ENCODE measurements at regions not wholly inside any gene's neighbourhood (a gene's known extent, or its start where the extent isn't known, plus 50 kb on each side); places are given as distances from the start of the nearest gene placed in this dataset.

DNA sequence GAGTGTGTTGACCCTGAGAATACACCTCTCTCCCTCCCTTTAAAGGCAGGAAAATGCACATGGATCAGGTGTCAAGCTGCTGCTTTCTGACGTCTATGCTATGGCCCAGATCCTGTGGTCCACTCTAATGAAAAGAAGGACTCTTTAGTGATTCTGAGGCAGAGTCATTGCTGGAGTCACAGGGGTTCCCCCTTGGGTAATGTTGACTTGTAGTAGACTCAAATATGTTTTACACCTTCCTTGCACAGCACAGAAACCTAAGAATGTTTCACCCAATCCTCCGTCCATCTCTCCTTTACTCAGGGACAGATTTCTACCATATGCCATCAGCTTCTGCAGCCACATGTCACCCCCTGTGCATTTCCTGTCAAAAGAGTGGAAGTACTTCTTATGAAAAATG is 525.4 kb downstream of the TMEM121 start:
- no peaks in the 10 kb centered on the region for H3K9me3 ChIP-seq (ENCODE audit: control insufficient read depth, insufficient read depth, low read depth, low read length)
- DNase-seq (ENCODE audit: low read depth in 2 of 2): no peak
- no peak overlapping the region for H3K4me2 ChIP-seq (ENCODE audit: extremely low read depth, insufficient read depth, low read length)
- no peak for TF ChIP-seq EZH2 (IDR thresholded peaks at IDR 0.05; ENCODE audit: low read length, missing control alignments)
- TF ChIP-seq, protein P1, sequence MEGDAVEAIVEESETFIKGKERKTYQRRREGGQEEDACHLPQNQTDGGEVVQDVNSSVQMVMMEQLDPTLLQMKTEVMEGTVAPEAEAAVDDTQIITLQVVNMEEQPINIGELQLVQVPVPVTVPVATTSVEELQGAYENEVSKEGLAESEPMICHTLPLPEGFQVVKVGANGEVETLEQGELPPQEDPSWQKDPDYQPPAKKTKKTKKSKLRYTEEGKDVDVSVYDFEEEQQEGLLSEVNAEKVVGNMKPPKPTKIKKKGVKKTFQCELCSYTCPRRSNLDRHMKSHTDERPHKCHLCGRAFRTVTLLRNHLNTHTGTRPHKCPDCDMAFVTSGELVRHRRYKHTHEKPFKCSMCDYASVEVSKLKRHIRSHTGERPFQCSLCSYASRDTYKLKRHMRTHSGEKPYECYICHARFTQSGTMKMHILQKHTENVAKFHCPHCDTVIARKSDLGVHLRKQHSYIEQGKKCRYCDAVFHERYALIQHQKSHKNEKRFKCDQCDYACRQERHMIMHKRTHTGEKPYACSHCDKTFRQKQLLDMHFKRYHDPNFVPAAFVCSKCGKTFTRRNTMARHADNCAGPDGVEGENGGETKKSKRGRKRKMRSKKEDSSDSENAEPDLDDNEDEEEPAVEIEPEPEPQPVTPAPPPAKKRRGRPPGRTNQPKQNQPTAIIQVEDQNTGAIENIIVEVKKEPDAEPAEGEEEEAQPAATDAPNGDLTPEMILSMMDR (conservative IDR thresholded peaks at IDR 0.05 in 1 of 2, IDR thresholded peaks at IDR 0.05 in 1 of 2; ENCODE audit: low read depth in 1 of 2, low read length in 2 of 2): no peak
- no peak overlapping the region for H3K27ac ChIP-seq (ENCODE audit: insufficient read depth, low read length)
- no peaks in the 10 kb centered on the region for H4K20me1 ChIP-seq (ENCODE audit: control insufficient read depth, extremely low read depth, insufficient read depth, low read length)
- H3K4me1 ChIP-seq (ENCODE audit: control insufficient read depth, extremely low read depth, insufficient read depth, low read length): no peaks in the 10 kb centered on the region
- H3K79me2 ChIP-seq (ENCODE audit: control insufficient read depth, insufficient read depth, low read length): no peaks in the 10 kb centered on the region
- no peak overlapping the region for H2AFZ ChIP-seq (ENCODE audit: low read length)
- H3K36me3 ChIP-seq (ENCODE audit: control insufficient read depth, insufficient read depth, low read length): no peaks in the 10 kb centered on the region
- no peaks in the 10 kb centered on the region for H3K27me3 ChIP-seq (ENCODE audit: control insufficient read depth, insufficient read depth, low read length)
- no peak overlapping the region for H3K4me3 ChIP-seq (replicated peaks in 1 of 4; ENCODE audit: control extremely low read depth in 1 of 4, insufficient read depth in 1 of 4, low read depth in 3 of 4, low read length in 4 of 4)
- no peak overlapping the region for H3K9ac ChIP-seq (ENCODE audit: insufficient read depth, low read length)

DNA sequence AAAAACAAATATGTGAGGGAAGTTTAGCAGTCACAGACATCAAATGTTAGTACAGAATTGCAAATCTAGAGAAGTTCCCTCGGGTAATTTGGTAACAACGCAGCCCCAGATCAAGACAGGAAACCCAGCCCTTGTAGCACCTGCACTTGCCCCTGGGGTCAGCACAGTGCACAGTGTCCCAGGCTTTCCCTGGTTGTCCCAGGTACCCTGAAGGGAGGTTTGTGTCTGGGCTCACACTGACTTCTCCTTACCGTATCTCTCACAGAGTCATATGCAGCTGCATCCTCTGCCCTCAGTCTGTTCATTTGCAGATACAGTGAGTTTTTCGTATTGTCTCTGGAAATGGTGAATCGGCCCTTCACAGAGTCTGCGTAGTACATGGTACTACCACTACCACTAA is 528.9 kb downstream of the TMEM121 start:
- Histone ChIP-seq H3K27me3 (ENCODE audit: control insufficient read depth, insufficient read depth, low read length) (no peaks in the 10 kb centered on the region), H3K79me2 (ENCODE audit: control insufficient read depth, insufficient read depth, low read length) (no peaks in the 10 kb centered on the region), H2AFZ (ENCODE audit: low read length) (no peak overlapping the region), H3K36me3 (ENCODE audit: control insufficient read depth, insufficient read depth, low read length) (no peaks in the 10 kb centered on the region), H3K9me3 (ENCODE audit: control insufficient read depth, insufficient read depth, low read depth, low read length) (no peaks in the 10 kb centered on the region), H3K4me2 (ENCODE audit: extremely low read depth, insufficient read depth, low read length) (no peak overlapping the region), H3K4me1 (ENCODE audit: control insufficient read depth, extremely low read depth, insufficient read depth, low read length) (no peaks in the 10 kb centered on the region), H3K4me3 (replicated peaks in 1 of 4; ENCODE audit: control extremely low read depth in 1 of 4, insufficient read depth in 1 of 4, low read depth in 3 of 4, low read length in 4 of 4) (no peak overlapping the region), H3K9ac (ENCODE audit: insufficient read depth, low read length) (no peak overlapping the region), H4K20me1 (ENCODE audit: control insufficient read depth, extremely low read depth, insufficient read depth, low read length) (no peaks in the 10 kb centered on the region), H3K27ac (ENCODE audit: insufficient read depth, low read length) (no peak overlapping the region)
- TF ChIP-seq, protein P1 (conservative IDR thresholded peaks at IDR 0.05 in 1 of 2, IDR thresholded peaks at IDR 0.05 in 1 of 2; ENCODE audit: low read depth in 1 of 2, low read length in 2 of 2): no peak
- TF ChIP-seq EZH2 (IDR thresholded peaks at IDR 0.05; ENCODE audit: low read length, missing control alignments): no peak
- no peak for DNase-seq (ENCODE audit: low read depth in 2 of 2)

DNA sequence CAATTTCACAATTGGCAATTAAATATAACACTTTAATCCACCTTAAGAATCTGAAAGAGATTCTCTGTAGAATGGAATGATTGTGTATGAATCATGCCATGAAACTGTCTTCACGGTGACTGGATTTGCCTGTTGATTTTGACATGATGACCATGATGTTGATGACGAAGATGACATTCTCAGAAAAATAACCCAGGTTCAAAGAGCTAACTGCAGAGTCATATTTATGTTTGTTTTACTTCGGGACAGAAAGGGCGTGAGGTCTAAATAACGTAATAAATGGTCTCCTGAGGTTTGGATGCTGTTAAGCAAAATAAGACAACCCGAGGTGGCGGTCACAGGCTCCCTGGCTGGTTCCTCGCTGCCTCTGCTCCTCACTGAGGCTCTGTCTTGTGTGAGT is 532.0 kb downstream of the TMEM121 start:
- no peak for DNase-seq (ENCODE audit: low read depth in 2 of 2)
- H4K20me1 ChIP-seq (ENCODE audit: control insufficient read depth, extremely low read depth, insufficient read depth, low read length): no peaks in the 10 kb centered on the region
- no peaks in the 10 kb centered on the region for H3K79me2 ChIP-seq (ENCODE audit: control insufficient read depth, insufficient read depth, low read length)
- H3K36me3 ChIP-seq (ENCODE audit: control insufficient read depth, insufficient read depth, low read length): no peaks in the 10 kb centered on the region
- H3K27ac ChIP-seq (ENCODE audit: insufficient read depth, low read length): no peak overlapping the region
- no peak overlapping the region for H3K4me3 ChIP-seq (replicated peaks in 1 of 4; ENCODE audit: control extremely low read depth in 1 of 4, insufficient read depth in 1 of 4, low read depth in 3 of 4, low read length in 4 of 4)
- no peaks in the 10 kb centered on the region for H3K27me3 ChIP-seq (ENCODE audit: control insufficient read depth, insufficient read depth, low read length)
- H2AFZ ChIP-seq (ENCODE audit: low read length): no peak overlapping the region
- no peaks in the 10 kb centered on the region for H3K9me3 ChIP-seq (ENCODE audit: control insufficient read depth, insufficient read depth, low read depth, low read length)
- H3K4me1 ChIP-seq (ENCODE audit: control insufficient read depth, extremely low read depth, insufficient read depth, low read length): no peaks in the 10 kb centered on the region
- no peak overlapping the region for H3K9ac ChIP-seq (ENCODE audit: insufficient read depth, low read length)
- no peak for TF ChIP-seq EZH2 (IDR thresholded peaks at IDR 0.05; ENCODE audit: low read length, missing control alignments)
- TF ChIP-seq, protein P1 (conservative IDR thresholded peaks at IDR 0.05 in 1 of 2, IDR thresholded peaks at IDR 0.05 in 1 of 2; ENCODE audit: low read depth in 1 of 2, low read length in 2 of 2): no peak
- H3K4me2 ChIP-seq (ENCODE audit: extremely low read depth, insufficient read depth, low read length): no peak overlapping the region
